ENCODE measurements at regions not wholly inside any gene's neighbourhood (a gene's known extent, or its start where the extent isn't known, plus 50 kb on each side); places are given as distances from the start of the nearest gene placed in this dataset.

GRCh38 chr5:97434021-97434420 lies 251.0 kb upstream of the RIOK2 start:
- Histone ChIP-seq H3K9me3 (no peaks in the 10 kb centered on the region), H3K4me3 (no peak overlapping the region), H3K36me3 (no peaks in the 10 kb centered on the region), H3K27me3 (no peaks in the 10 kb centered on the region)
- no peak for DNase-seq

- no peaks in the 10 kb centered on the region for H3K9me3 ChIP-seq
- DNase-seq: no peak
- no peaks in the 10 kb centered on the region for H3K27me3 ChIP-seq
- H3K36me3 ChIP-seq: no peaks in the 10 kb centered on the region
- H3K4me3 ChIP-seq: no peak overlapping the region
Observed at GRCh38 chr5:97436405-97436804, 253.4 kb upstream of the RIOK2 start.

GRCh38 chr5:97443740-97444139 lies 260.7 kb upstream of the RIOK2 start:
- DNase-seq: no peak
- Histone ChIP-seq H3K27me3 (no peaks in the 10 kb centered on the region), H3K36me3 (no peaks in the 10 kb centered on the region), H3K4me3 (no peak overlapping the region), H3K9me3 (0 out of 2 replicates have a peak, but pooled peaks cover 3% of the 10 kb centered on the region)

- no peak overlapping the region for H3K4me3 ChIP-seq
- no peak for DNase-seq
- no peaks in the 10 kb centered on the region for H3K9me3 ChIP-seq
- H3K36me3 ChIP-seq: no peaks in the 10 kb centered on the region
- no peaks in the 10 kb centered on the region for H3K27me3 ChIP-seq
Observed at GRCh38 chr5:97449172-97449571, 266.1 kb upstream of the RIOK2 start.

- H3K4me3 ChIP-seq: no peak overlapping the region
- H3K36me3 ChIP-seq: no peaks in the 10 kb centered on the region
- no peaks in the 10 kb centered on the region for H3K27me3 ChIP-seq
- H3K9me3 ChIP-seq: no peaks in the 10 kb centered on the region
- DNase-seq: no peak
Observed at GRCh38 chr5:97452646-97453045, 269.6 kb upstream of the RIOK2 start.

GRCh38 chr5:97453263-97453662 lies 270.2 kb upstream of the RIOK2 start:
- Histone ChIP-seq H3K36me3 (no peaks in the 10 kb centered on the region), H3K27me3 (no peaks in the 10 kb centered on the region), H3K4me3 (no peak overlapping the region), H3K9me3 (no peaks in the 10 kb centered on the region)
- no peak for DNase-seq

GRCh38 chr5:97454015-97454414 lies 271.0 kb upstream of the RIOK2 start:
- Histone ChIP-seq H3K9me3 (no peaks in the 10 kb centered on the region), H3K4me3 (no peak overlapping the region), H3K36me3 (no peaks in the 10 kb centered on the region), H3K27me3 (no peaks in the 10 kb centered on the region)
- no peak for DNase-seq

- Histone ChIP-seq H3K4me3 (no peak overlapping the region), H3K36me3 (no peaks in the 10 kb centered on the region), H3K9me3 (no peaks in the 10 kb centered on the region), H3K27me3 (0 out of 2 replicates have a peak, but pooled peaks cover 3% of the 10 kb centered on the region)
- no peak for DNase-seq
Observed at GRCh38 chr5:97455996-97456395, 272.9 kb upstream of the RIOK2 start.

GRCh38 chr5:97458851-97459250 lies 275.8 kb upstream of the RIOK2 start:
- Histone ChIP-seq H3K27me3 (0 out of 2 replicates have a peak, but pooled peaks cover 3% of the 10 kb centered on the region), H3K9me3 (no peaks in the 10 kb centered on the region), H3K4me3 (no peak overlapping the region), H3K36me3 (no peaks in the 10 kb centered on the region)
- DNase-seq: no peak

- H3K4me3 ChIP-seq: no peak overlapping the region
- no peaks in the 10 kb centered on the region for H3K9me3 ChIP-seq
- no peaks in the 10 kb centered on the region for H3K27me3 ChIP-seq
- no peak for DNase-seq
- no peaks in the 10 kb centered on the region for H3K36me3 ChIP-seq
Observed at GRCh38 chr5:97471951-97472350, 288.9 kb upstream of the RIOK2 start.

GRCh38 chr5:97475847-97476246 lies 292.8 kb upstream of the RIOK2 start:
- no peak overlapping the region for H3K4me3 ChIP-seq
- H3K9me3 ChIP-seq: no peaks in the 10 kb centered on the region
- no peak for DNase-seq
- H3K36me3 ChIP-seq: no peaks in the 10 kb centered on the region
- H3K27me3 ChIP-seq: 0 out of 2 replicates have a peak, but pooled peaks cover 2% of the 10 kb centered on the region

- no peaks in the 10 kb centered on the region for H3K36me3 ChIP-seq
- H3K27me3 ChIP-seq: peaks cover 9% of the 10 kb centered on the region; the same call in 1 of the 2 replicates
- no peak overlapping the region for H3K4me3 ChIP-seq
- no peak for DNase-seq
- no peaks in the 10 kb centered on the region for H3K9me3 ChIP-seq
Observed at GRCh38 chr5:97476852-97477534, 293.9 kb upstream of the RIOK2 start.

- no peak overlapping the region for H3K4me3 ChIP-seq
- peaks cover 9% of the 10 kb centered on the region; the same call in 1 of the 2 replicates for H3K27me3 ChIP-seq
- no peaks in the 10 kb centered on the region for H3K9me3 ChIP-seq
- DNase-seq: no peak
- no peaks in the 10 kb centered on the region for H3K36me3 ChIP-seq
Observed at GRCh38 chr5:97478483-97478882, 295.4 kb upstream of the RIOK2 start.

- no peaks in the 10 kb centered on the region for H3K9me3 ChIP-seq
- H3K27me3 ChIP-seq: peaks cover 12% of the 10 kb centered on the region; the same call in 1 of the 2 replicates
- no peaks in the 10 kb centered on the region for H3K36me3 ChIP-seq
- no peak for DNase-seq
- no peak overlapping the region for H3K4me3 ChIP-seq
Observed at GRCh38 chr5:97480313-97480712, 297.3 kb upstream of the RIOK2 start.

- no peaks in the 10 kb centered on the region for H3K36me3 ChIP-seq
- H3K9me3 ChIP-seq: no peaks in the 10 kb centered on the region; the same call in 1 of the 2 replicates
- peaks cover 8% of the 10 kb centered on the region for H3K27me3 ChIP-seq
- no peak for DNase-seq
- no peak overlapping the region for H3K4me3 ChIP-seq
Observed at GRCh38 chr5:97488126-97488668, 305.1 kb upstream of the RIOK2 start.

GRCh38 chr5:97489010-97489840 lies 306.2 kb upstream of the RIOK2 start:
- Histone ChIP-seq H3K9me3 (no peaks in the 10 kb centered on the region; the same call in 1 of the 2 replicates), H3K27me3 (peaks cover 8% of the 10 kb centered on the region), H3K36me3 (no peaks in the 10 kb centered on the region), H3K4me3 (no peak overlapping the region)
- no peak for DNase-seq

- Histone ChIP-seq H3K27me3 (peaks cover 8% of the 10 kb centered on the region), H3K9me3 (no peaks in the 10 kb centered on the region), H3K36me3 (no peaks in the 10 kb centered on the region), H3K4me3 (no peak overlapping the region)
- no peak for DNase-seq
Observed at GRCh38 chr5:97494465-97494864, 311.4 kb upstream of the RIOK2 start.

Data from MG63 (cell line).